Upper lobe of left lung (tissue), 4 donors: ENCODE measurements at regions not wholly inside any gene's neighbourhood (a gene's known extent, or its start where the extent isn't known, plus 50 kb on each side); places are given as distances from the start of the nearest gene placed in this dataset.

Source experiments
- POLR2A ChIP-seq, 4 donors: fragments of 450-650 bp; IDR thresholded peaks; one replicate each; pipeline ENCODE4 v1.5.1; 2016 to 2017; ENCODE audit warnings: antibody characterized with exemption in 4 of 4, mild to moderate bottlenecking in 2 of 4
- POLR2AphosphoS5 ChIP-seq, 2 donors: sonication (generic); formaldehyde crosslinking; IDR thresholded peaks; one replicate each; pipeline ENCODE4 v1.5.1; 2017; ENCODE audit warnings: antibody characterized with exemption in 2 of 2
- TF ChIP-seq, protein P1 (sequence below), 6 experiments: fragments of 450-650 bp in 4 of 6; fragments of 200-600 bp in 2 of 6; sonication (generic) in 2 of 6; IDR thresholded peaks; one replicate each; pipeline ENCODE4 v1.5.1; 2016 to 2019; ENCODE audit warnings: antibody characterized with exemption in 6 of 6

DNA sequence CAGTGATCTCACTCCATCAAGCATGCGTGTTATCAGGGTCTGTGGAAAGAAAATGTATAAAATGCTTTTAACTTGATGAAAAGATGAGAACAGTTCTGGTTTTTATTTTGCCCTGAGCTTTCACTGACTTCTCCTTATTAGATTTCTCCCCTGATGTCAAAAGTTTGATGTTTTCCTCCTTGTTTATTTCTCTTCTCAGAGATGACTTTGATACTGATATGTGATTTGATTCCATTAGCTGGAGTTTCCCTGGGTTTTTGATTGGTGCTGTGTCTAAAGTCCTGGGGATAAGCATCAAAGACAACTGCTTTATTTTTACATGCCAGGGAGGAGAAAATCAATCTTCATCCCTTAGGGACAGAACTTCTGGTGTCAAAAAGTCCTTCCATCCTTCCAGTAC, 510.0 kb downstream of the KCTD16 start:
- TF ChIP-seq, protein P1, sequence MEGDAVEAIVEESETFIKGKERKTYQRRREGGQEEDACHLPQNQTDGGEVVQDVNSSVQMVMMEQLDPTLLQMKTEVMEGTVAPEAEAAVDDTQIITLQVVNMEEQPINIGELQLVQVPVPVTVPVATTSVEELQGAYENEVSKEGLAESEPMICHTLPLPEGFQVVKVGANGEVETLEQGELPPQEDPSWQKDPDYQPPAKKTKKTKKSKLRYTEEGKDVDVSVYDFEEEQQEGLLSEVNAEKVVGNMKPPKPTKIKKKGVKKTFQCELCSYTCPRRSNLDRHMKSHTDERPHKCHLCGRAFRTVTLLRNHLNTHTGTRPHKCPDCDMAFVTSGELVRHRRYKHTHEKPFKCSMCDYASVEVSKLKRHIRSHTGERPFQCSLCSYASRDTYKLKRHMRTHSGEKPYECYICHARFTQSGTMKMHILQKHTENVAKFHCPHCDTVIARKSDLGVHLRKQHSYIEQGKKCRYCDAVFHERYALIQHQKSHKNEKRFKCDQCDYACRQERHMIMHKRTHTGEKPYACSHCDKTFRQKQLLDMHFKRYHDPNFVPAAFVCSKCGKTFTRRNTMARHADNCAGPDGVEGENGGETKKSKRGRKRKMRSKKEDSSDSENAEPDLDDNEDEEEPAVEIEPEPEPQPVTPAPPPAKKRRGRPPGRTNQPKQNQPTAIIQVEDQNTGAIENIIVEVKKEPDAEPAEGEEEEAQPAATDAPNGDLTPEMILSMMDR (IDR thresholded peaks at IDR 0.05): no peak
- TF ChIP-seq POLR2A (IDR thresholded peaks at IDR 0.05) (no peak), POLR2AphosphoS5 (IDR thresholded peaks at IDR 0.05) (no peak)
